Stomach (tissue), 8 donors: ENCODE measurements at regions not wholly inside any gene's neighbourhood (a gene's known extent, or its start where the extent isn't known, plus 50 kb on each side); places are given as distances from the start of the nearest gene placed in this dataset.

ENCODE experiments used
- DNase-seq, 2 donors: peaks; one replicate each; pipeline versions ENCODE4 v3.0.0 to v3.0.0-alpha.2; 2013 to 2019
- H3K27ac ChIP-seq, 5 donors: fragments of 200-600 bp in 4 of 5; sonication (generic) in 4 of 5; one replicate each; pipeline ENCODE4 v1.5.1; 2013 to 2019; ENCODE audit warnings: mild to moderate bottlenecking in 1 of 5, moderate library complexity in 1 of 5
- H3K27me3 ChIP-seq, 3 donors: fragments of 200-600 bp; sonication (generic); one replicate each; pipeline ENCODE4 v1.5.1; 2017 to 2019; ENCODE audit warnings: mixed run types in 1 of 3
- H3K36me3 ChIP-seq, 4 donors: fragments of 200-600 bp; sonication (generic); 1 replicate in 3 of 4; 2 replicates in 1 of 4; pipeline ENCODE4 v1.5.1; 2016 to 2019
- H3K4me1 ChIP-seq, 4 donors: fragments of 200-600 bp; sonication (generic); one replicate each; pipeline ENCODE4 v1.5.1; 2016 to 2019
- H3K4me3 ChIP-seq, 4 donors: fragments of 200-600 bp; sonication (generic) in 3 of 4; one replicate each; pipeline ENCODE4 v1.5.1; 2016 to 2019; ENCODE audit warnings: mild to moderate bottlenecking in 1 of 4
- H3K9me3 ChIP-seq, 4 donors: fragments of 200-600 bp; sonication (generic); one replicate each; pipeline ENCODE4 v1.5.1; 2016 to 2019
- CTCF ChIP-seq, 7 experiments: fragments of 450-650 bp in 4 of 7; fragments of 200-600 bp in 3 of 7; sonication (generic) in 3 of 7; IDR thresholded peaks; one replicate each; pipeline ENCODE4 v1.5.1; 2016 to 2019; ENCODE audit warnings: antibody characterized with exemption in 7 of 7, control low read depth in 2 of 7, mild to moderate bottlenecking in 1 of 7
- EP300 ChIP-seq: sonication (generic); formaldehyde crosslinking; IDR thresholded peaks from one replicate; pipeline ENCODE4 v1.6.1; 2017; ENCODE audit warnings: antibody characterized with exemption
- POLR2A ChIP-seq, 4 donors: fragments of 450-650 bp; IDR thresholded peaks; one replicate each; pipeline ENCODE4 v1.6.1; 2016; ENCODE audit warnings: antibody characterized with exemption in 4 of 4, control low read depth in 2 of 4, mild to moderate bottlenecking in 1 of 4, moderate library complexity in 1 of 4
- POLR2AphosphoS5 ChIP-seq, 3 donors: sonication (generic); formaldehyde crosslinking; IDR thresholded peaks; one replicate each; pipeline ENCODE4 v1.6.1; 2016; ENCODE audit warnings: antibody characterized with exemption in 3 of 3
- WGBS, 5 donors: extraction: QIAGEN DNeasy Blood & Tissue Kit in 3 of 5; methylation state at CpG; one replicate each; pipeline versions ENCODE4 v1.1.5 to v1.1.7; 2013 to 2018; 5-methylcytosine and 5-hydroxymethylcytosine counted together
- intact Hi-C: fragments of 100-400 bp; cut with DNase I; formaldehyde crosslinking; loops from one replicate; pipeline ENCODE4 v1.15.1; 2023; ENCODE audit warnings: low total_unique reads
- donor health status: healthy with polysubstance abuse.
- donor health status: Bipolar disorder and iron deficiency.
- donor health status: healthy.

DNA sequence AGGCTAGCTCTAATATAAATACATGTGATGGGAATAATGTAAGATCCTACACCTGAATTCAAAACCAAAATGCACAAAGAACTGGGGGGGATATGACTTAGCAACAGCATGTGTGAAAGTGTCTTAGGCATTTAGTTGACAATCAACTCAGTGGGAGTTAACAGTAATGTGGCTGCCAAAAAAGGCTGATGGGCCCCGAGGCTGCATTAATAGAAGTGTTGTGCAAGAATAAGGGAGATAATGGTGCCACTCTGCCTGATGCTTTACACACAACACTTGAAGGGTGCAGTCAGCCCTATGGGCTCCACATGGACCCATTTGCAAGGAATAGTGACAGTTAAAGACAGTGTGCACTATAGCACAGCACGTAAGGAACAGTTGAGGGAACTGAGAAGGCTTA is 649.4 kb upstream of the ZEB2 start:
- TF ChIP-seq EP300 (no peak), CTCF (IDR thresholded peaks at IDR 0.05) (no peak), POLR2AphosphoS5 (IDR thresholded peaks at IDR 0.05) (no peak), POLR2A (IDR thresholded peaks at IDR 0.05) (no peak)
- no peak overlapping the region for H3K4me3 ChIP-seq

DNA sequence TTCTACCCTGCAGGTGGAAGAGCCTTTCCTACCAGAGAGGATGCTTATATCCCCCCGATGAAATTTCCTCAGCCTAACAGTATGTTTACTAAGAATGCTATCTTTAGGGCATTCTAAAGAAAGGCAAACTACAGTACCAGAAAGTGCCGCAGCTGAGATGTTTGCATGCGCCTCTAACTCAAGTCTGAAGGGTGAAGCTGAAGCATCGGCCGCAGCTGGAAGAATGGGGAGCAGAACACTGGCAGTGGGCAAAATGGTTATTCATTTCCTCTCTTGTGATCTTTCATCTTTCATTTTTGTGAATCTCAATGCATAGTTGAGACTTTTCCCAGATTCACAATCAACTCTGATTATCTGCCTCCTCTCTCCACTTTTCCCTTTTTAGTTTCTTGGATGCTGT is 648.2 kb upstream of the ZEB2 start:
- no peak overlapping the region for H3K4me3 ChIP-seq
- H3K36me3 ChIP-seq, result no peaks in the 10 kb centered on the region
- no peaks in the 10 kb centered on the region for H3K9me3 ChIP-seq
- no peaks in the 10 kb centered on the region for H3K27me3 ChIP-seq
- TF ChIP-seq POLR2A (IDR thresholded peaks at IDR 0.05) (no peak), CTCF (IDR thresholded peaks at IDR 0.05) (no peak), EP300 (no peak), POLR2AphosphoS5 (IDR thresholded peaks at IDR 0.05) (no peak)
- DNase-seq, result no peak
- H3K27ac ChIP-seq, result no peak overlapping the region
- H3K4me1 ChIP-seq, result peaks cover 0 to 5% (median 2%) of the 10 kb centered on the region in 4 donors
- intact Hi-C loops, result no loop called here
- 57 to 73% (median 59%) methylated on average over 5 of the region's 5 CpGs for WGBS, 5 donors

More for the DNA sequence above, 649.4 kb upstream of the ZEB2 start:
- Histone ChIP-seq H3K36me3 (no peaks in the 10 kb centered on the region), H3K27ac (no peak overlapping the region), H3K27me3 (no peaks in the 10 kb centered on the region), H3K9me3 (no peaks in the 10 kb centered on the region), H3K4me1 (peaks cover 0 to 5% (median 2%) of the 10 kb centered on the region in 4 donors)
- no peak for DNase-seq
- 87 to 98% (median 90%) methylated on average over 2 of the region's 2 CpGs for WGBS, 5 donors
- intact Hi-C loops, result no loop called here

DNA sequence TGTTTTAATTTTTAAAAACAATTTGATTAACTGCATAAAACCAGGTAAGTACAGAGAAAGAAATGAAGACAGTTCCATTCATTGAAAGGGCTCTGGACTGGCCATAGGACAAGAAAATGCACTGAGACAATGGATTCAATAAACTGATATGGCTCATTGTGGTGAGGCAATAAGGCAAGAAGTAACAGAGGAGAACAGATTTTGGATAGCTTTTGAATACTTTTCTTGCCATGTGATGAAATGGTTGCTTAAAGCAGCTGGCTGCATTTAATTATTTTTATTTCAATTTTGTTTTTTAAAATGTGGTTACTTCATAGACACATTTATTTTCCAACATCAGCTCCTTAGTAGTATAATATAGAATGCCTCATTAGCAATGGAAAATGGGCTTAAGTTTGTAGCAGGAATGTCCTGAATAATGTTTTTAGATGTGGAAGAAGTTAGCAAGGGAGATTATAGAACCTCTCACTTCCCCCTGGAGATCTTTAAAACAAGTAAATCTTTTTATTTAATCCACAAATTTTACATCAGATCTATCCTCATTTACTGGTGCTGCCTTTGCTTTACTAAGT is 646.9 kb upstream of the ZEB2 start:
- H3K27ac ChIP-seq, result no peak overlapping the region
- intact Hi-C loops, result no loop called here

GRCh38 chr2:145161656-145162055 is 641.7 kb upstream of the ZEB2 start:
- intact Hi-C loops, result no loop called here
- WGBS, 5 donors, result 88 to 95% (median 92%) methylated on average over 2 of the region's 2 CpGs
- H3K36me3 ChIP-seq, result no peaks in the 10 kb centered on the region

More for the DNA sequence above, 646.9 kb upstream of the ZEB2 start:
- no peak overlapping the region for H3K4me3 ChIP-seq
- H3K36me3 ChIP-seq, result no peaks in the 10 kb centered on the region
- peaks cover 0 to 5% (median 2%) of the 10 kb centered on the region in 4 donors for H3K4me1 ChIP-seq
- H3K27me3 ChIP-seq, result no peaks in the 10 kb centered on the region
- no peak for DNase-seq
- no peaks in the 10 kb centered on the region for H3K9me3 ChIP-seq
- TF ChIP-seq EP300 (no peak), POLR2AphosphoS5 (IDR thresholded peaks at IDR 0.05) (no peak), CTCF (IDR thresholded peaks at IDR 0.05) (no peak), POLR2A (IDR thresholded peaks at IDR 0.05) (no peak)

More at GRCh38 chr2:145161656-145162055, 641.7 kb upstream of the ZEB2 start:
- H3K4me1 ChIP-seq, result peaks cover 7 to 16% (median 13%) of the 10 kb centered on the region in 4 donors
- H3K9me3 ChIP-seq, result no peaks in the 10 kb centered on the region
- no peak overlapping the region for H3K4me3 ChIP-seq
- no peak for DNase-seq
- no peaks in the 10 kb centered on the region for H3K27me3 ChIP-seq
- TF ChIP-seq POLR2A (IDR thresholded peaks at IDR 0.05), result no peak
- no peak for TF ChIP-seq POLR2AphosphoS5 (IDR thresholded peaks at IDR 0.05)
- TF ChIP-seq EP300, result no peak
- no peak for TF ChIP-seq CTCF (IDR thresholded peaks at IDR 0.05)
- no peak overlapping the region for H3K27ac ChIP-seq
